ENCODE measurements at regions not wholly inside any gene's neighbourhood (a gene's known extent, or its start where the extent isn't known, plus 50 kb on each side); places are given as distances from the start of the nearest gene placed in this dataset.
"Not testable (repeated sequence)": the region's sequence is repeated elsewhere in the genome, so short reads cannot be mapped to it uniquely, and the experiment has no call there.

GRCh38 chr7:39838326-39838725 is 111.7 kb upstream of the CDK13 start:
- ChIA-PET CTCF (no interaction called here), POLR2A (no interaction called here)
- TF ChIP-seq CTCF (IDR thresholded peaks at IDR 0.05; ENCODE audit: control extremely low read depth, extremely low read depth, low read depth, missing control alignments) = no peak
- no peak for DNase-seq (ENCODE audit: extremely low spot score)

GRCh38 chr7:39845006-39845405 is 105.0 kb upstream of the CDK13 start:
- POLR2A ChIA-PET = no interaction called here
- CTCF ChIA-PET = no interaction called here
- DNase-seq (ENCODE audit: extremely low spot score) = no peak
- TF ChIP-seq CTCF (IDR thresholded peaks at IDR 0.05; ENCODE audit: control extremely low read depth, extremely low read depth, low read depth, missing control alignments) = no peak

GRCh38 chr7:39847227-39847626 is 102.8 kb upstream of the CDK13 start:
- DNase-seq (ENCODE audit: extremely low spot score) = no peak
- CTCF ChIA-PET = no interaction called here
- no peak for TF ChIP-seq CTCF (IDR thresholded peaks at IDR 0.05; ENCODE audit: control extremely low read depth, extremely low read depth, low read depth, missing control alignments)
- POLR2A ChIA-PET = no interaction called here

GRCh38 chr7:39851466-39852045 is 98.5 kb upstream of the CDK13 start:
- CTCF ChIA-PET = no interaction called here
- POLR2A ChIA-PET = no interaction called here
- DNase-seq (ENCODE audit: extremely low spot score) = no peak
- no peak for TF ChIP-seq CTCF (IDR thresholded peaks at IDR 0.05; ENCODE audit: control extremely low read depth, extremely low read depth, low read depth, missing control alignments)

- DNase-seq (ENCODE audit: extremely low spot score); POLR2A ChIA-PET: not testable (repeated sequence)
- CTCF ChIA-PET = interaction anchor here (1.1 kb wide), 1 partner anchor 8 kb away, joined by 4 read pairs; no protein-coding TSS in a partner anchor
Measured at GRCh38 chr7:39854616-39855324, 95.3 kb upstream of the CDK13 start.

GRCh38 chr7:39855325-39855674 is 94.8 kb upstream of the CDK13 start:
- no peak for DNase-seq (ENCODE audit: extremely low spot score)
- POLR2A ChIA-PET = no interaction called here
- CTCF ChIA-PET = interaction anchor here (1.1 kb wide), 1 partner anchor 9 kb away, joined by 4 read pairs; no protein-coding TSS in a partner anchor
- no peak for TF ChIP-seq CTCF (IDR thresholded peaks at IDR 0.05; ENCODE audit: control extremely low read depth, extremely low read depth, low read depth, missing control alignments)

GRCh38 chr7:39863675-39864322 is 86.3 kb upstream of the CDK13 start:
- DNase-seq (ENCODE audit: extremely low spot score); CTCF ChIA-PET; POLR2A ChIA-PET: not testable (repeated sequence)

GRCh38 chr7:39869888-39870522 is 80.1 kb upstream of the CDK13 start:
- CTCF ChIA-PET; POLR2A ChIA-PET; DNase-seq (ENCODE audit: extremely low spot score): not testable (repeated sequence)

- CTCF ChIA-PET; DNase-seq (ENCODE audit: extremely low spot score); POLR2A ChIA-PET: not testable (repeated sequence)
Measured at GRCh38 chr7:39871610-39872009, 78.4 kb upstream of the CDK13 start.

All from GM10248 (cell line).